Left renal cortex interstitium (tissue), 4 donors: ENCODE measurements at regions not wholly inside any gene's neighbourhood (a gene's known extent, or its start where the extent isn't known, plus 50 kb on each side); places are given as distances from the start of the nearest gene placed in this dataset.

Experiments
- DNase-seq, 4 donors: peaks; one replicate each; pipeline ENCODE4 v3.0.0-alpha.2; 2013; ENCODE audit warnings: low read depth in 4 of 4, low spot score in 2 of 4, missing footprints in 1 of 4

GRCh38 chr18:55064073-55064472 is 104.8 kb upstream of the CCDC68 start:
- DNase-seq: no peak

DNA sequence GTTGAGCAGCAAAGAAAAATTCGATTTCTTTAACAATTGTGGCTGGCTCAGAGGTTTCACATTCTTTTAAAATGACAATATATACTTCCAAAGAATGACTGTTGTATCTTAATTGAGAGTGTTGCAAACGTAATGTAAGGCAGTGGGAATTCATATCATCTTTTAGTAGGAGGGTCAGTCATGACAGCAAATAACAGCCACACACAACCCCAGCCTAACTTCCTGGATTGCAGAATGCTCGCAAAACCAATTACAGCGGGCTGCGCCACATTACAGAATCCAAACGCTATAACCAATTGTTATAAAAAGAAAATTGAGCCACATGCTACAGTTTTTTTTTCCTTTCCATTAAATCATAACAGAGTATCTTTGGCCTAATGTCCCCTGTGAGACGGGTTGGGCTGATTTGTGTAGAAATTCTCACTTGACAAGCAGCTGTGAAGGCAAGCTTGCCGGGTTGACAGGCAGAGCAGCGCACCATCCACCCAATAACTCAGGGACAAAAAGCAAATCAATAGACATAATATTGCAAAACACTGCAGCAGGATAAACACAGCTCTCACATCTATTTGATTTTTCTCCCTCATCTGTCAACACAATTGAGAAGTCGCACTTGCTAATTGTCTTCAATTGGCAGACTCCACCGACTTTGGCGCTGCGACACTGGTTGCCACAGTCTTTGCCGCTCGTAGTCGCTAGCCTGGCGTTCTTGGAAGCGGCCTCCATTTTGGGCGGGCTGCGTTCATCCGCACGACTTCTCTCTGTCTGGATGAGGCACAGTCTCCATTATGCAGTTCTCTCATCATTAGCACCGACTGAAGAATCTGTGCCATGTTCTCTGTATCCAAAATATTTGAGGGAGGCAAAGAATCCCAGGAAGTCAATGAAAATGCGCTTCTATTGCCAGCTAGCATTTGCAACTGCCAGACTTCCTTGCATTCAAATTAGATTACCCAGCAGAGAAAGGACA is 95.0 kb upstream of the CCDC68 start:
- no peak for DNase-seq

DNA sequence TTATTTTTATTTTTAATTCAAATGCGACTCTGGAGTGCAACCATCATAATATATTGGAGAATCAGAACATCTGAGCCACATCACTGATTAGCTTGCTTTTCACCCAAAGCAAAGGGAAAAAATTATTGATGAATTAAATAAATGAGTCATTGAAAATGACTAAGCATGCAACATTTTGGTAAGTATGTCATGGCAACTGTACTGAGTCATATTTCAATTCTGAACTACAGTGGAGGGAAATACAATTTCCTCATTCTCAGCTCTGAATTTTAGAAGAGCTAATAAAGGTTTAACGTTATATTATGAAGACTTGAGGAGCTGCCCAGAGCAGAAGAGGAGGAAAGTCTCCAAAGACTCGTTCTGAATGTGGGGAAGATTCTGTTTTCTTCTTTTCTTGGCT is 89.6 kb upstream of the CCDC68 start:
- no peak for DNase-seq

- DNase-seq: no peak
These were observed 88.3 kb upstream of the CCDC68 start for GRCh38 chr18:55047546-55047945.

DNA sequence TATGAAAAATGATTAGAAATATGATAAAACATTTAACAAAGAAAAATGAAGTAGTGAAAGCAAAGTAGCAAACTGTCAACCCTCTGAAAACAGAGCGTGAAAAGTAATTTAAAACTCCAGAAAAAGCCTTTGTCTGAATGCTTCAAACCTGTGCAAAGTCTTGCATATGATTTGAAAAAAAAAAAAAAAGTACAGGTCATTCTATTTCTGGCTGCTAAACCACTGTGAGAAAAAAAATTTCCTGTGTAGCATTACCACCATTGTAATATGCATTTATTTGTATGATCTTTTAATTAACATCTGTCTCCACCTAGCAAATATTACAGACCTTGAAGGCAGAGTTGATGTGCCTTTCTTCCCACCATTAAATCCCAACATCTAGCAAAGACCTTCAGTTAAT is 82.1 kb upstream of the CCDC68 start:
- DNase-seq: no peak

GRCh38 chr18:55038162-55038561 is 78.9 kb upstream of the CCDC68 start:
- no peak for DNase-seq

DNA sequence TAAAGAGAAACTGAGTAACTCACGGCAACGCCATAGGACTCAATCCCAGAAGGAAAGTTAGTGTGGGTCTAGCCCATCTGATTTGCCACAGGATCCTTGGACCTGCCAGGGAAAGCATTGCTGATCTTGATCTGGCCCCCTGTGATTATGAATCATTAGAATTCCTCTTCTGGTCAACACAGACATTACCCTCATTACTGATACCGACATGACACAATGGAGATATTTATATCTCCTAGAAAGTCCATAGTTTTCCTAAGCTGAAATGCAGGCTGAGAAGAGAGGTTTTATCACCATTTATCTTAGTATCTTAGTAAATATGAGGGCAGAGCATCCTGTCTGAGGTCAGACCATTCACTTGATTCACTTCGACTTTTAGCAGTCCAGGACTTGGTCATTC is 75.5 kb upstream of the CCDC68 start:
- no peak for DNase-seq

- DNase-seq: no peak
These were observed 72.7 kb upstream of the CCDC68 start for GRCh38 chr18:55031979-55032378.

GRCh38 chr18:55031576-55031975 is 72.3 kb upstream of the CCDC68 start:
- no peak for DNase-seq

DNA sequence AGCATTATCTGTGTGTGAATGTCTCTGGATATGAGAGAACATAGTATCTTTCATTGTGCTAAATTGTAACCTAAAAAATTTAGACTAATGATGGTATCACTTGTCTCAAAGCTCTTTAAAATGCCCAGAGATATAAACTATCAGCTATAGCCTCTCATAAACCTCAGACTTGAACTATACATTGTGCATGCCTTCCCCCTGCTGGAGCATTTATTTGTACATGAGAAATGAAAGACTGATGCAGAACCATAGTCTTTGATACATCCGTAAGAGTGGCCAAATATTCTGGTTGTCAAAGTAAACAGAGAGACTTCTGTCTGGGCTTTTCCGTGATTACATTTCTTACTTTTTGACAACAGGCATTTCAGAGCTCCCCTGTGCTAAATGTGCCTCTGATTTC is 71.9 kb upstream of the CCDC68 start:
- DNase-seq: no peak

DNA sequence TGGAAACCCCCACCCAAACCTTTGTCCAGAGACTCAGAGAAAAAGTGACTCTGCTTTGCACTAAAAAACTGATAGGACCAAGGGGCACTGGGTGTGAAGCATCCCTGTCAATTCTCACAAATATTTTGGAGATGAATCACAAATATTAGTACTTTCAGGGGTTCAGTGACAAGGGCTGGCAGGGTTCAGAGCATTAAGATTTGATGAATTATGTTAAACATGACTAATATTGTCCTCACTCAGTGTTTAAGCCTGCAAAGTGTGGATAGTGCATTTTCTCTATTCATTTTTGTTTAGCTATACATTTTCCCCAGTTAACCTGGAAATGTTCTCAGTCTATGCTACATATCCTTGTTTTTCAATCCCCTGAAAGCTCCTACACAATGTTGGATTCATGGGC is 65.3 kb upstream of the CCDC68 start:
- DNase-seq: no peak

DNA sequence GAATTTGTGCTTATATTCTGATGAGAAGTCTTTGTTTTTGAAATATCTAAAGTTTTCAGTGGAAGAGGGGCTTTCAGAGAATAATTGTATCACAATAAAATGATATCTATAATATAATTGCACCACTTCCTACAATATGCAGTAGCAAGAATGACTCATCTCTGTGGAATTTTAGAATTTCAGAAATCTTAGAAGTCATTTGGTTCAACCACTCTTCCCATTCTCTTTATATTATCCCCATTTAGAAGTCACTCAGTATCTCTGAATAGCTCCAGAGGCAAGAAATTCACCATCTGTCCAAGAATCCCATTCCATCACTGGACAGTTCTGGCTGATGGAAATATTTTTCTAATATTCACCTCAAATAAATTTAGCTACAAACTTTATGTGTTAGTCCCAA is 59.3 kb upstream of the CCDC68 start:
- DNase-seq: no peak

DNA sequence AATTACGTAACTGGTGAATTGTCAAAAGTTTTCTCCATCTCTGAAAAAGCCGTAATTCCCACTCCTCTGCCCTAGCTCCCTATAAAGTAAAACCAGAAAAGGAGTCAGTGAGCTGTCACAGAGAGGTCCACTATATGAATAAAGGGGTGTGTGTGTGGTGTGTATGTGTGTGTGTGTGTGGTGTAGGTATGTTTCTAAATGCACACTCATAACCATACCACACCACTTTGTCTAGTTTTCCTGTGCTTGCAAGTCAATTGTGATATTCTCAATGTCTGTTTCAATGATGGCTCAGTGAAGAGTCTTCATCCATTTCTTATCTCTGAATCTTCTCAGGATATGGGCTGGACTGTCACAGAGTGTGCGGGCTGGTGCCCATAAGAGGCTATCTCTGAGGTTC is 54.8 kb upstream of the CCDC68 start:
- DNase-seq: no peak

DNA sequence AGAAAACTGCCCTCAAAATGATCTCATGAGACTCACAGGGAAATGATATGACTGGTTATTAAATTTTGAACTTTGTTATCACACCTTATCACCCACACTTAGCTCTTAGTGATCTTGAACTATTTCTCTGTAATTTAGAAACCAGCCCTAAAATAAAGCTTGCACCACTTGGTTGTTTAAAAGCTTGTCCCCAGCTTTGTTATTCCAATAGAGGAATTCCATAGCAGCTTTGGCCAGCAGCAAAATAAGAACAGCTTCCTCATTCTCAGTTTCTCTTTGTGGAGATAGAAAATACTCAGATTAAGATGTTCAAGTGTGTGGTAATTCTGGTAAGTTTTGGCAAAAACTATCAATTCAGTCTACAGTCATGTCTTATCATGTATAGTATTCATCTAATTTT is 54.4 kb upstream of the CCDC68 start:
- no peak for DNase-seq

DNA sequence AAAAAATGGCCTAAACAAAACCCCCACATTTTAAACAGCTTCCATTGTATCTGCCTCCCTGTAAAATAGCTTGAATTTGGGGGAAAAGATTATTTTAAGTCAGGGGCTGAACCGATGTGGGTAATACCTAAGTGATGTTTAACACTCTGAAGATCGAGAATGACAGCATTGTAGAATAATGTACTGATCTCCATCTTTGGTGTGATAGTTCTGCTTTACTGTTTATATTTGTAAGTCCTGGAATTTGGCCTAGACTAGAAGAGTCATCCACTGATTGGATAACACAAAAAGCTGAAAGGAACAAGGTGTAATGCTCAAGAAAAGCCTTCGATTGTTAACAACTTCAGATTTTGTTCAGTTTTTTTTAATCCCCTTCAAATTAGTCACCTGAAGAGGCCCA is 53.8 kb upstream of the CCDC68 start:
- DNase-seq: no peak

GRCh38 chr18:55012008-55012407 is 52.7 kb upstream of the CCDC68 start:
- no peak for DNase-seq
